IMR-90 (cell line): ENCODE measurements at regions not wholly inside any gene's neighbourhood (a gene's known extent, or its start where the extent isn't known, plus 50 kb on each side); places are given as distances from the start of the nearest gene placed in this dataset.

Experiments
- ATAC-seq: fragments of 200-7000 bp; cut with Tn5 transposase; 2 replicates; pipeline ENCODE4 v1.9.1; 2020; ENCODE audit warnings: low read depth, mild to moderate bottlenecking, moderate library complexity
- BruUV-seq: library from RNA; stranded (reverse); fragments of 400-500 nt; replicated peaks from 2 replicates; lab custom pipeline; 2021; lab: Mats Ljungman, UMichigan
- CTCF ChIA-PET: fragments of 300-600 bp; formaldehyde crosslinking; extraction: SDS; loops from one replicate; lab custom pipeline; 2021; ENCODE audit warnings: antibody characterized with exemption; lab: Yijun Ruan, JAX
- POLR2A ChIA-PET: fragments of 300-600 bp; sonication (Branson Sonifier 250); formaldehyde crosslinking; loops from one replicate; lab custom pipeline; 2022; ENCODE audit warnings: antibody characterized with exemption; ENCODE audit not compliant: unreplicated experiment; lab: Charles Lee
- DNase-seq: peaks from one replicate; pipeline ENCODE4 v3.0.0; 2013
- H2AFZ ChIP-seq: replicated peaks from 2 replicates; pipeline ENCODE3; 2013; ENCODE audit warnings: low read length, mild to moderate bottlenecking; ENCODE audit not compliant: poor library complexity
- H2AK5ac ChIP-seq: 2 replicates; pipeline ENCODE4 v1.6.1; 2013; ENCODE audit warnings: low read depth, low read length, inconsistent platforms
- H2AK9ac ChIP-seq: replicated peaks from 2 replicates; pipeline ENCODE3; 2013; ENCODE audit warnings: mild to moderate bottlenecking, low read depth, low read length, moderate library complexity; ENCODE audit not compliant: poor library complexity
- H2BK120ac ChIP-seq: 2 replicates; pipeline ENCODE4 v1.6.1; 2013; ENCODE audit warnings: low read depth, low read length, inconsistent platforms
- H2BK15ac ChIP-seq: 3 replicates; pipeline ENCODE4 v1.6.1; 2013; ENCODE audit warnings: low read depth, low read length, inconsistent platforms
- H2BK20ac ChIP-seq: 2 replicates; pipeline ENCODE4 v1.6.1; 2013; ENCODE audit warnings: low read depth, mild to moderate bottlenecking, inconsistent platforms, low read length, moderate library complexity
- H2BK5ac ChIP-seq: 2 replicates; pipeline ENCODE4 v1.6.1; 2013; ENCODE audit warnings: mild to moderate bottlenecking, low read depth, low read length, inconsistent platforms; ENCODE audit not compliant: poor library complexity, severe bottlenecking
- H3K14ac ChIP-seq: replicated peaks from 2 replicates; pipeline ENCODE4 v1.6.1; 2013; ENCODE audit warnings: low read depth, low read length, inconsistent platforms
- H3K18ac ChIP-seq: 2 replicates; pipeline ENCODE4 v1.6.1; 2013; ENCODE audit warnings: low read depth, low read length, control low read depth
- H3K23ac ChIP-seq: 2 replicates; pipeline ENCODE4 v1.6.1; 2013; ENCODE audit warnings: low read depth, low read length, inconsistent platforms
- H3K27ac ChIP-seq: 2 replicates; pipeline ENCODE4 v1.5.1; 2013; ENCODE audit warnings: mild to moderate bottlenecking, control low read depth, low read length; ENCODE audit not compliant: insufficient read depth
- H3K27me3 ChIP-seq: 2 replicates; pipeline ENCODE4 v1.6.1; 2013; ENCODE audit warnings: low read length; ENCODE audit not compliant: control insufficient read depth, insufficient read depth
- H3K36me3 ChIP-seq: 2 replicates; pipeline ENCODE4 v1.6.1; 2013; ENCODE audit warnings: low read length, mixed read lengths; ENCODE audit not compliant: control insufficient read depth, insufficient read depth
- H3K4ac ChIP-seq: 2 replicates; pipeline ENCODE4 v1.6.1; 2013; ENCODE audit warnings: low read depth, low read length, inconsistent platforms
- H3K4me1 ChIP-seq: 2 replicates; pipeline ENCODE4 v1.6.1; 2013; ENCODE audit warnings: low read length, mixed read lengths; ENCODE audit not compliant: control insufficient read depth, insufficient read depth
- H3K4me2 ChIP-seq: 2 replicates; pipeline ENCODE4 v1.6.1; 2013; ENCODE audit warnings: low read depth, mild to moderate bottlenecking, control low read depth, low read length, moderate library complexity
- H3K4me3 ChIP-seq: 2 replicates; pipeline ENCODE4 v1.5.1; 2013; ENCODE audit warnings: low read depth, mild to moderate bottlenecking, control low read depth, low read length, moderate library complexity; ENCODE audit not compliant: insufficient read depth
- H3K56ac ChIP-seq: 2 replicates; pipeline ENCODE4 v1.6.1; 2013; ENCODE audit warnings: low read length, inconsistent platforms; ENCODE audit not compliant: insufficient read depth; ENCODE audit errors: extremely low read depth
- H3K79me1 ChIP-seq, 2 experiments: 2 replicates each; pipeline ENCODE4 v1.6.1; 2013; ENCODE audit warnings: low read length in 2 of 2, inconsistent platforms in 1 of 2, low read depth in 1 of 2
- H3K9ac ChIP-seq: 2 replicates; pipeline ENCODE4 v1.6.1; 2013; ENCODE audit warnings: low read depth, low read length, control low read depth
- H3K9me1 ChIP-seq: 2 replicates; pipeline ENCODE4 v1.6.1; 2013; ENCODE audit warnings: low read length, inconsistent platforms; ENCODE audit not compliant: insufficient read depth
- H3K9me3 ChIP-seq: 2 replicates; pipeline ENCODE4 v1.6.1; 2013; ENCODE audit warnings: low read length; ENCODE audit not compliant: control insufficient read depth, insufficient read depth
- H4K20me1 ChIP-seq: 2 replicates; pipeline ENCODE4 v1.6.1; 2013; ENCODE audit warnings: low read length, inconsistent platforms; ENCODE audit not compliant: insufficient read depth
- H4K5ac ChIP-seq: 2 replicates; pipeline ENCODE4 v1.6.1; 2013; ENCODE audit warnings: mild to moderate bottlenecking, low read depth, low read length, control low read depth
- H4K8ac ChIP-seq, 2 experiments: 2 replicates each; pipeline ENCODE4 v1.6.1; 2013; ENCODE audit warnings: low read depth in 2 of 2, low read length in 2 of 2, control low read depth in 1 of 2, inconsistent platforms in 1 of 2
- H4K91ac ChIP-seq: 2 replicates; pipeline ENCODE4 v1.6.1; 2013; ENCODE audit warnings: low read depth, low read length, inconsistent platforms; ENCODE audit not compliant: insufficient read depth
- BHLHE40 ChIP-seq: fragments of 150-350 bp; IDR thresholded peaks from 2 replicates; pipeline ENCODE4 v1.6.1; 2016; ENCODE audit warnings: mild to moderate bottlenecking, low read depth, low read length
- CEBPB ChIP-seq: IDR thresholded peaks from 2 replicates; pipeline ENCODE4 v1.6.1; 2012; ENCODE audit warnings: low read depth, low read length, improper control_type of control experiment
- CTCF ChIP-seq: conservative IDR thresholded peaks from 2 replicates; pipeline ENCODE4 v1.5.1; 2012; ENCODE audit warnings: mild to moderate bottlenecking, low read depth, low read length, improper control_type of control experiment
- ELK1 ChIP-seq: fragments of 150-350 bp; IDR thresholded peaks from 2 replicates; pipeline ENCODE4 v1.6.1; 2016; ENCODE audit warnings: low read depth, mild to moderate bottlenecking, low read length, moderate library complexity, borderline replicate concordance
- MAFK ChIP-seq: IDR thresholded peaks from 2 replicates; pipeline ENCODE4 v1.6.1; 2012; ENCODE audit warnings: low read depth, low read length, improper control_type of control experiment
- MAZ ChIP-seq: IDR thresholded peaks from 2 replicates; pipeline ENCODE4 v1.6.1; 2012; ENCODE audit warnings: low read depth, mild to moderate bottlenecking, low read length, improper control_type of control experiment, moderate library complexity, borderline replicate concordance
- MXI1 ChIP-seq: IDR thresholded peaks from 2 replicates; pipeline ENCODE4 v1.6.1; 2012; ENCODE audit warnings: low read depth, mild to moderate bottlenecking, low read length, moderate library complexity, borderline replicate concordance
- RAD21 ChIP-seq: IDR thresholded peaks from 2 replicates; pipeline ENCODE4 v1.6.1; 2012; ENCODE audit warnings: low read length, improper control_type of control experiment
- SMC3 ChIP-seq: fragments of 150-350 bp; IDR thresholded peaks from 2 replicates; pipeline ENCODE4 v1.6.1; 2016; ENCODE audit warnings: low read depth, mild to moderate bottlenecking, antibody characterized with exemption, low read length, moderate library complexity
- USF2 ChIP-seq: fragments of 150-350 bp; IDR thresholded peaks from 2 replicates; pipeline ENCODE4 v1.6.1; 2017; ENCODE audit warnings: mild to moderate bottlenecking, antibody characterized with exemption, low read length, low read depth
- WGBS, 2 experiments: methylation state at CpG; one replicate each; pipeline versions ENCODE4 v1.1.5 to v1.1.7; 2013; ENCODE audit warnings: missing lambda C conversion rate in 2 of 2; ENCODE audit not compliant: insufficient read length in 1 of 2; ENCODE audit errors: extremely low coverage in 2 of 2; 5-methylcytosine and 5-hydroxymethylcytosine counted together
- dilution Hi-C: fragments of 300-500 bp; cut with HindIII; formaldehyde crosslinking; loops from one replicate; pipeline ENCODE4 v1.14.3; 2018; ENCODE audit warnings: low sequenced_read_pairs; ENCODE audit not compliant: unreplicated experiment
- in situ Hi-C: fragments of 300-500 bp; cut with MboI; formaldehyde crosslinking; loops from 3 replicates; pipeline ENCODE4 v1.14.3; 2019; ENCODE audit warnings: low sequenced_read_pairs, inconsistent platforms, mixed read lengths
- intact Hi-C: fragments of 100-400 bp; cut with micrococcal nuclease; formaldehyde crosslinking; loops from 2 replicates; pipeline ENCODE4 v1.10.0; 2022

GRCh38 chr2:163138947-163139346, 300.4 kb upstream of the KCNH7 start:
- Histone ChIP-seq H4K8ac (no peak overlapping the region), H4K20me1 (no peaks in the 10 kb centered on the region), H4K91ac (no peak overlapping the region), H3K4me2 (no peak overlapping the region), H3K4ac (no peak overlapping the region), H3K56ac (no peak overlapping the region), H3K9me1 (no peaks in the 10 kb centered on the region), H2AFZ (no peak overlapping the region), H3K36me3 (no peaks in the 10 kb centered on the region), H2AK9ac (no peak overlapping the region), H3K27me3 (no peaks in the 10 kb centered on the region), H3K4me3 (no peak overlapping the region), H2BK20ac (no peak overlapping the region), H2BK15ac (no peak overlapping the region), H2AK5ac (no peak overlapping the region), H3K9me3 (no peaks in the 10 kb centered on the region), H3K9ac (no peak overlapping the region), H3K18ac (no peak overlapping the region), H3K23ac (no peak overlapping the region), H3K14ac (no peak overlapping the region), H3K4me1 (no peaks in the 10 kb centered on the region), H3K79me1 (no peaks in the 10 kb centered on the region), H2BK120ac (no peak overlapping the region), H2BK5ac (no peak overlapping the region), H3K27ac (no peak overlapping the region), H4K5ac (no peak overlapping the region)
- DNase-seq (no peak), ATAC-seq (no peak)
- no TSS peak for BruUV-seq
- TF ChIP-seq BHLHE40 = no peak
- no peak for TF ChIP-seq ELK1
- no peak for TF ChIP-seq MAZ
- TF ChIP-seq SMC3 = no peak
- TF ChIP-seq CEBPB = no peak
- TF ChIP-seq CTCF = no peak
- no peak for TF ChIP-seq MAFK
- TF ChIP-seq USF2 = no peak
- no peak for TF ChIP-seq MXI1
- no peak for TF ChIP-seq RAD21
- in situ Hi-C loops = no loop called here
- intact Hi-C loops = loop anchor here (10.0 kb wide), 1 partner anchor 1554 kb away; no protein-coding TSS in a partner anchor
- CTCF ChIA-PET = no interaction called here
- WGBS, 2 experiments = no CpG with 5 or more reads among the region's 2 CpGs
- POLR2A ChIA-PET = no interaction called here
- dilution Hi-C loops = no loop called here
